ENCODE measurements at regions not wholly inside any gene's neighbourhood (a gene's known extent, or its start where the extent isn't known, plus 50 kb on each side); places are given as distances from the start of the nearest gene placed in this dataset.

GRCh38 chr4:115353370-115353769 lies 239.9 kb upstream of the NDST4 start:
- TF ChIP-seq POLR2A (IDR thresholded peaks at IDR 0.05) (no peak), CTCF (IDR thresholded peaks at IDR 0.05) (no peak), POLR2AphosphoS5 (IDR thresholded peaks at IDR 0.05) (no peak), EP300 (IDR thresholded peaks at IDR 0.05) (no peak)
